MCF 10A (cell line): ENCODE measurements at regions not wholly inside any gene's neighbourhood (a gene's known extent, or its start where the extent isn't known, plus 50 kb on each side); places are given as distances from the start of the nearest gene placed in this dataset.

Source experiments
- BruUV-seq: library from RNA; stranded (reverse); fragments of 400-500 nt; replicated peaks from 2 replicates; lab custom pipeline; 2021; lab: Mats Ljungman, UMichigan
- CTCF ChIA-PET: fragments of 300-600 bp; sonication (Branson Sonifier 250); formaldehyde crosslinking; extraction: SDS; loops from one replicate; lab custom pipeline; 2021; ENCODE audit warnings: antibody characterized with exemption, inconsistent platforms; lab: Yijun Ruan, JAX
- POLR2A ChIA-PET: fragments of 300-600, 350-650 bp; sonication (Branson Sonifier 250); formaldehyde crosslinking; extraction: SDS; loops from one replicate; lab custom pipeline; 2020; ENCODE audit warnings: antibody characterized with exemption, inconsistent platforms; lab: Yijun Ruan, JAX
- DNase-seq: peaks from one replicate; pipeline ENCODE4 v3.0.0-alpha.2; 2018; ENCODE audit not compliant: unreplicated experiment
- H3K27ac Mint-ChIP-seq: one replicate; pipeline ENCODE4 v1.8.0; 2022; ENCODE audit warnings: mild to moderate bottlenecking, low read depth, mixed read lengths; ENCODE audit not compliant: unreplicated experiment
- H3K27me3 Mint-ChIP-seq: one replicate; pipeline ENCODE4 v1.8.0; 2022; ENCODE audit warnings: mixed read lengths; ENCODE audit not compliant: insufficient read depth, unreplicated experiment
- H3K36me3 Mint-ChIP-seq: one replicate; pipeline ENCODE4 v1.8.0; 2022; ENCODE audit warnings: mild to moderate bottlenecking, moderate library complexity, mixed read lengths; ENCODE audit not compliant: insufficient read depth, unreplicated experiment
- H3K4me1 Mint-ChIP-seq: one replicate; pipeline ENCODE4 v1.8.0; 2022; ENCODE audit warnings: mixed read lengths; ENCODE audit not compliant: insufficient read depth, unreplicated experiment
- H3K4me3 Mint-ChIP-seq: one replicate; pipeline ENCODE4 v1.8.0; 2022; ENCODE audit warnings: mild to moderate bottlenecking, moderate library complexity, mixed read lengths; ENCODE audit not compliant: unreplicated experiment
- H3K9me3 Mint-ChIP-seq: one replicate; pipeline ENCODE4 v1.8.0; 2022; ENCODE audit warnings: mixed read lengths; ENCODE audit not compliant: unreplicated experiment
- intact Hi-C: fragments of 100-400 bp; cut with micrococcal nuclease; formaldehyde crosslinking; loops from 2 replicates; pipeline ENCODE4 v1.14.1; 2022
- TF ChIP-seq, protein P1 (sequence below): fragments of 200-600 bp; IDR thresholded peaks from one replicate; pipeline ENCODE4 v1.8.0; 2022; ENCODE audit warnings: antibody characterized with exemption, mild to moderate bottlenecking; ENCODE audit not compliant: unreplicated experiment

DNA sequence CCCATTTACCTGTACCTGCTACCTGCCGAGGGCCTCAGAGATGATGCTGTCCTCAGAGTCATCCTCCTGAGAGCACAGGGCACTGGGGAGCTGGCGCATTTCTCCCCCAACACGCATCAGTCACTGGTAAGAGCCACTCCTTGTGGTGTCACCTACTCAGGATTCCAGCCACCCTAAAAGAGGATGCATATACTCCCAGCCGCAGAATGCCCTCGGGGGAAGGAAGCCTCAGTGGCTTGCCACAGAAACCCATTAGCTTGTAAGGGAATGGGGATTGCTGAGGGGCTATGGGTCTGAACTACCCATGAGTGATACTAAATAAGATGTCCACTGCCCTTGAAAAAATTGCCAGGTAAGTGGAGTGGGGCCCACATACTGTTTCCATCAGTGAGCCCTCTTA, 279.2 kb downstream of the WDR11 start:
- POLR2A ChIA-PET, result no interaction called here
- no TSS peak for BruUV-seq
- TF ChIP-seq, protein P1, sequence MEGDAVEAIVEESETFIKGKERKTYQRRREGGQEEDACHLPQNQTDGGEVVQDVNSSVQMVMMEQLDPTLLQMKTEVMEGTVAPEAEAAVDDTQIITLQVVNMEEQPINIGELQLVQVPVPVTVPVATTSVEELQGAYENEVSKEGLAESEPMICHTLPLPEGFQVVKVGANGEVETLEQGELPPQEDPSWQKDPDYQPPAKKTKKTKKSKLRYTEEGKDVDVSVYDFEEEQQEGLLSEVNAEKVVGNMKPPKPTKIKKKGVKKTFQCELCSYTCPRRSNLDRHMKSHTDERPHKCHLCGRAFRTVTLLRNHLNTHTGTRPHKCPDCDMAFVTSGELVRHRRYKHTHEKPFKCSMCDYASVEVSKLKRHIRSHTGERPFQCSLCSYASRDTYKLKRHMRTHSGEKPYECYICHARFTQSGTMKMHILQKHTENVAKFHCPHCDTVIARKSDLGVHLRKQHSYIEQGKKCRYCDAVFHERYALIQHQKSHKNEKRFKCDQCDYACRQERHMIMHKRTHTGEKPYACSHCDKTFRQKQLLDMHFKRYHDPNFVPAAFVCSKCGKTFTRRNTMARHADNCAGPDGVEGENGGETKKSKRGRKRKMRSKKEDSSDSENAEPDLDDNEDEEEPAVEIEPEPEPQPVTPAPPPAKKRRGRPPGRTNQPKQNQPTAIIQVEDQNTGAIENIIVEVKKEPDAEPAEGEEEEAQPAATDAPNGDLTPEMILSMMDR, result no peak
- CTCF ChIA-PET, result interaction anchor here (1.1 kb wide), 1 partner anchor 9 kb away, joined by 3 read pairs; no protein-coding TSS in a partner anchor
- Mint-ChIP-seq H3K4me3 (no peak overlapping the region), H3K4me1 (no peaks in the 10 kb centered on the region), H3K27ac (no peak overlapping the region), H3K27me3 (peaks cover 17% of the 10 kb centered on the region), H3K9me3 (no peaks in the 10 kb centered on the region), H3K36me3 (no peaks in the 10 kb centered on the region)
- intact Hi-C loops, result no loop called here
- DNase-seq, result no peak

- DNase-seq, result no peak
- no peaks in the 10 kb centered on the region for H3K9me3 Mint-ChIP-seq
- no peak overlapping the region for H3K4me3 Mint-ChIP-seq
- TF ChIP-seq, protein P1, result no peak
- H3K27ac Mint-ChIP-seq, result no peak overlapping the region
- H3K27me3 Mint-ChIP-seq, result peaks cover 17% of the 10 kb centered on the region
- BruUV-seq, result no TSS peak
- no peaks in the 10 kb centered on the region for H3K4me1 Mint-ChIP-seq
- H3K36me3 Mint-ChIP-seq, result no peaks in the 10 kb centered on the region
- POLR2A ChIA-PET, result no interaction called here
- intact Hi-C loops, result no loop called here
- CTCF ChIA-PET, result interaction anchor here (0.8 to 1.1 kb wide), 2 partner anchors 10 to 12 kb away, joined by 3 read pairs; no protein-coding TSS in a partner anchor
These were observed 279.9 kb downstream of the WDR11 start for GRCh38 chr10:121131014-121131413.

DNA sequence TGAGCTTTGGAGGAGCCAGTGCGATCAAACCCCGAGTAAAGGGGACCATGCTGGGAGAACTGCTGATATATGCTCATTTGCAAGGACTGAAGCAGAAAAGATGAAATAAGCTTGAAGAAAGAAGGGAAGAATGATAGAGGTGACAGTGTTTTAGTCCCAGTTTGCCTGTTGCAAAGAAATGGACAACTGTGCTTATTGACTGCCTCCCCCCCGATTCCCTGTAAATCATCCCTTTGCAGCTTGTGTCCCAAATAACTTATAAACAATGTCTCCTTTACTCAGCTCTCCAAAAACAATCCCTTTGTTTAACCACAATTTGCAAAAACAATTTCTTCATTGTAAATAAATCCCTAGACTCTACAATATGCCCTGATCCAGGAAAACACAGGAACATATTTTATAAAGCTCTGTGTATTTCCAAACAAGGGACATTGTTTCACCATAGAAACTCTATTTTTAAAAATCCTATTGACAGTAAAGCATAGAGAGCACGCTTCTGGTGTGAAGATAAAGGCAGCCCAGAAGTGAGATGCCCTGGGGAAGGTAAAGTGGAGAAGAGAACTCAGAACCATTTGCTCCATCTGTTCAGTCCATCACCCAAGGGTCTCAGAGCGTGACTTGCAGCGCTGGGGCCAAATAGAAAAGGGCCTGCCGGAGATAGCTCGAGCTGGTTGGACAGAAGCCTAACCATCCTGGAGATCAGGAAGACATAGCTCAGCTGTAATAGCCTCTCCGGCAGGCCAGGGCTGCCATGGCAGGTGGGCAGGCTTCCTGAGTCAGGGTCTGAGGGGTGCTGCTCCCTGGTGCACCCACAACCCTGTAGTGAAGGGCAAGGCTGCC, 280.5 kb downstream of the WDR11 start:
- Mint-ChIP-seq H3K27me3 (peaks cover 17% of the 10 kb centered on the region), H3K36me3 (no peaks in the 10 kb centered on the region), H3K27ac (no peak overlapping the region), H3K4me3 (no peak overlapping the region), H3K4me1 (no peaks in the 10 kb centered on the region), H3K9me3 (no peaks in the 10 kb centered on the region)
- POLR2A ChIA-PET, result no interaction called here
- CTCF ChIA-PET, result interaction anchor here (0.8 to 1.1 kb wide), 3 partner anchors 11 to 341 kb away, joined by 3 read pairs; no protein-coding TSS in a partner anchor
- TF ChIP-seq, protein P1, result no peak
- no peak for DNase-seq
- intact Hi-C loops, result no loop called here
- no TSS peak for BruUV-seq

GRCh38 chr10:121132273-121132672, 281.1 kb downstream of the WDR11 start:
- no peak overlapping the region for H3K27ac Mint-ChIP-seq
- no peaks in the 10 kb centered on the region for H3K4me1 Mint-ChIP-seq
- H3K9me3 Mint-ChIP-seq, result no peaks in the 10 kb centered on the region
- intact Hi-C loops, result no loop called here
- POLR2A ChIA-PET, result no interaction called here
- no peak for DNase-seq
- no peaks in the 10 kb centered on the region for H3K36me3 Mint-ChIP-seq
- TF ChIP-seq, protein P1, result no peak
- no peak overlapping the region for H3K4me3 Mint-ChIP-seq
- H3K27me3 Mint-ChIP-seq, result peaks cover 17% of the 10 kb centered on the region
- CTCF ChIA-PET, result interaction anchor here (1.1 kb wide), 1 partner anchor 341 kb away, joined by 3 read pairs; no protein-coding TSS in a partner anchor
- no TSS peak for BruUV-seq
